OCI-LY1 (cell line): ENCODE measurements at regions not wholly inside any gene's neighbourhood (a gene's known extent, or its start where the extent isn't known, plus 50 kb on each side); places are given as distances from the start of the nearest gene placed in this dataset.

Experiments
- EZH2 ChIP-seq: fragments of 200-600 bp; sonication (generic), shearing (Covaris generic); IDR thresholded peaks from 2 replicates; pipeline ENCODE4 v1.8.0; 2017; ENCODE audit warnings: borderline replicate concordance, mixed run types, mild to moderate bottlenecking, antibody characterized with exemption, low read length, moderate library complexity, mixed read lengths
- TF ChIP-seq, protein P1 (sequence below): fragments of 200-600 bp; sonication (generic), shearing (Covaris generic); IDR thresholded peaks from 2 replicates; pipeline ENCODE4 v1.5.1; 2017; ENCODE audit warnings: mild to moderate bottlenecking, antibody characterized with exemption, low read length, moderate library complexity, mixed read lengths

DNA sequence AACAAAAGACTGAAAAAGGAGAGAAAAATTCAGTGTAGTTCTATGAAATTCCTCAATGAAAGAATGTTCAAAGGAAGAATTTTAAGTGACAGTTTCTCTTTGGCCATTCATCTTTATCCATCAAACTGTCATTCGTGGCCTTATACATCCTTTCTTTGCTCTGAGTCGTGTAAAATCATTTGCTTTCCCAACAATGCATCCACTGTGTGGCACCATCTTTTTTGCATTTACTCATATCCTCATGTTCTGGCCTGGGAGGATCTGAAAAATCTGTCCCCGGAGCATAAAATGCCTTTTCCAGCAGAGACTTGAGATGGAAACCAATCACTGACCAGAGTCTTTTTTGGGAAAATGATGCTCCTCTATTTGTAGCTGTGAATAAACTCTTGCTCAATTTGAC lies 240.3 kb upstream of the ETAA1 start:
- TF ChIP-seq EZH2: no peak
- TF ChIP-seq, protein P1, sequence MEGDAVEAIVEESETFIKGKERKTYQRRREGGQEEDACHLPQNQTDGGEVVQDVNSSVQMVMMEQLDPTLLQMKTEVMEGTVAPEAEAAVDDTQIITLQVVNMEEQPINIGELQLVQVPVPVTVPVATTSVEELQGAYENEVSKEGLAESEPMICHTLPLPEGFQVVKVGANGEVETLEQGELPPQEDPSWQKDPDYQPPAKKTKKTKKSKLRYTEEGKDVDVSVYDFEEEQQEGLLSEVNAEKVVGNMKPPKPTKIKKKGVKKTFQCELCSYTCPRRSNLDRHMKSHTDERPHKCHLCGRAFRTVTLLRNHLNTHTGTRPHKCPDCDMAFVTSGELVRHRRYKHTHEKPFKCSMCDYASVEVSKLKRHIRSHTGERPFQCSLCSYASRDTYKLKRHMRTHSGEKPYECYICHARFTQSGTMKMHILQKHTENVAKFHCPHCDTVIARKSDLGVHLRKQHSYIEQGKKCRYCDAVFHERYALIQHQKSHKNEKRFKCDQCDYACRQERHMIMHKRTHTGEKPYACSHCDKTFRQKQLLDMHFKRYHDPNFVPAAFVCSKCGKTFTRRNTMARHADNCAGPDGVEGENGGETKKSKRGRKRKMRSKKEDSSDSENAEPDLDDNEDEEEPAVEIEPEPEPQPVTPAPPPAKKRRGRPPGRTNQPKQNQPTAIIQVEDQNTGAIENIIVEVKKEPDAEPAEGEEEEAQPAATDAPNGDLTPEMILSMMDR: no peak
